ENCODE measurements at regions not wholly inside any gene's neighbourhood (a gene's known extent, or its start where the extent isn't known, plus 50 kb on each side); places are given as distances from the start of the nearest gene placed in this dataset.

DNA sequence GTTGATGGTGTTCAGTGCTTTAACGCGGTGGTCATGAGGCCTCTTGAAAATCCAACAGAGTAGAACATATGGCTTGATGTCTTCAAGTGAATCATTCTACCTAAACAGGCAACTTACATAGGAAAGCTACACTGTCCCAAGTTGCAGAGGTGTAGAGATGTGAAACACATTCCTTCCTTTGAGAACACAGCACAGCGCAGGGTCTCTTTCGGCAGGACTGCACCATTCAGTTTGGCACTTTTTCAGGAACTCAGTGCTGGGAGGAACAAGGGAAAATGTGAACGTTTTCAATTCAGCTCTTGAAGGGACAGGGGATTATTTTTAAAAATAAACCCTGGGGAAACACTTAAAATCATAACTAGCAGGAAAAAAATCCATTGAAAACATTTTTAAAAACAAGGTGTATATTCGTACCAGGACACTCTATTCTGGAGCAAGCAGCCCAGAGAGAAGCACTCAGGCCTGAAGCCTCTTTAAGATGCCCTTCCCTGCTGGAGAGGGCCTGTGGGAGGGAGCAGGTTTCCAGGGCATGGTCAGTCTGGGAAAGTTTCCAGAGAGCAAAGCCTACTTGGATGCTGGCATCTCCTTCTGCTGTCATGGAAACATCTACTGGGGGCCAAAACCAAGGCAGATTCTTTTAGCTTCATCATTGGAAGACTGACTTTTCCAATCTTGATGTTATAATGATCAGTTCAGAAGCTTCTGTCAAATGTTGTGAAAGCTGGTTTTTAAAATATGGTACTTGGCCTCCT is 60.4 kb upstream of the NPVF start:
- TF ChIP-seq, protein P1, sequence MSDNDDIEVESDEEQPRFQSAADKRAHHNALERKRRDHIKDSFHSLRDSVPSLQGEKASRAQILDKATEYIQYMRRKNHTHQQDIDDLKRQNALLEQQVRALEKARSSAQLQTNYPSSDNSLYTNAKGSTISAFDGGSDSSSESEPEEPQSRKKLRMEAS (IDR thresholded peaks at IDR 0.05; ENCODE audit: insufficient read depth, insufficient read length): no peak
- no peak for TF ChIP-seq MYC (IDR thresholded peaks at IDR 0.05; ENCODE audit: low read depth, low read length)
